GM19372 (cell line): ENCODE measurements at regions not wholly inside any gene's neighbourhood (a gene's known extent, or its start where the extent isn't known, plus 50 kb on each side); places are given as distances from the start of the nearest gene placed in this dataset.

Experiments
- ATAC-seq: cut with Tn5 transposase; IDR thresholded peaks from one replicate; pipeline ENCODE4 v1.9.1; 2021; ENCODE audit warnings: mild to moderate bottlenecking, low read depth, moderate library complexity; ENCODE audit not compliant: unreplicated experiment

DNA sequence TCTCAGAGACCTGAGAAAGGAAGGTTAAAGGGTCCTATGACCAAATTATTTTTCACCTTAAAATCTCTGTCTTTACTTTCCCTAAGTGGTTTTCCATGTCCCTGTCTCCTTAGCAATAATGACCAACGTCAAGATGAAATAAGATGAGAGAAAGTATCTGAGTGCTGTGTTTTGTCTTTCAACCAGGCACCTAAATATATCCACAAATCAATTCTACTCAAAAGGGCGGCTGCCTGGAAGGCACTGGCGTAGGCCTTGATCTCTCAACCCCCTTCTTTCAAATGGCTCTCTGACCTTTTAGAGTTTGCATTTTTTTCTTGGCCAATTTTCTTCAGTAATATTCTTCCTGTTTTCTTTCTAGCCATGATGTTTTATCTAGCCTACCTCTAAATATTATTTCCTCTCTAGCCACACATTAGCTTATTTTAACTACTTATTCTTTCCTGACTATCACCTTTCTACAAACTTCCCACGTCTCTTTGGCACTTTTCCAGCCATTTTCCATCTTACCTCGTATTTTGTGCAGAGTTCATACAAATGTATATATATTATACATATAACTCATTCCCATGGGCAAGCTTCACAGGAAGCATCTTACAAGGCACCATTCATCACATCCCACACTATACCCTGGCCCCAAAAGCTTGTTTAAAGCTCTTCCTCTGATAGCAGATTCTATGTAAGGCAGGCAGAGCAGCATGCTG, 204.5 kb downstream of the SNX18 start:
- ATAC-seq, result no peak

GRCh38 chr5:54721116-54721515, 203.6 kb downstream of the SNX18 start:
- no peak for ATAC-seq

- no peak for ATAC-seq
Observed at GRCh38 chr5:54720341-54720740, 202.8 kb downstream of the SNX18 start.

- no peak for ATAC-seq
Observed at GRCh38 chr5:54719384-54720283, 202.1 kb downstream of the SNX18 start.

DNA sequence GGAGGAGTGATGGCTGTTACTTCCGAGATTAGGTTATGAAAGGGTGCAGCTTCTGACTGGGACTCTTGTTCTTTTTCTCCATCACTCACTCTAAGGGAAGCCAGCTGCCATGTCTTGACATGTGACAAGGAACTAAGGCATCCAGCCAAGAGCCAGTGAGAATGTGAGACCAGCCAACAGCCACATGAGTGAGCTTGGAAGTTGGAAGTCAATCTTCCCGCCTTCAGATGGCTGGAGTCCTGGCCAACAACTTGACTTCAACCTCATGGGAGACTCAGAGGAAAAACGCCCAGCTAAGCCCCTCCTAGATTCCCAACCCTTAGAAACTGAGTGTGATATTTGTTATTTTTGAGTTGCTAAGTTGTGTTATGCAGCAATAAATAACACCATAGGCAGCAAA, 201.1 kb downstream of the SNX18 start:
- no peak for ATAC-seq

GRCh38 chr5:54717870-54718269, 200.3 kb downstream of the SNX18 start:
- peak; percentile 73 for ATAC-seq

DNA sequence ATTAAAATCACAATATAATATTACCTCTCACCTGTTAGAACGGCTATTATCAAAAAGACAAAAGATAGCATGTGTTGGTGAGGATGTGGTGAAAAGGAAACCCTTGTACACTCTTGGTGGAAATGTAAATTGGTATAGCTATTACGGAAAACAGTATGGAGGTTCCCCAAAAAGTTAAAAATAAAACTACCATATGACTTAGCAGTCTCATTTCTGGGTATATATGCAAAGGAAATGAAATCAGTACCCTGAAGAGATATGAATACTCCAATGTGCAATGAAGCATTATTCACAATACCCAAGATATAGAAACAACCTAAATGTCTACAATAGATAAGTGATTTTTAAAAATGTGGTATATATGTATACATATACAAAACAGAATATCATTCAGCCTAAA, 199.9 kb downstream of the SNX18 start:
- ATAC-seq, result no peak

GRCh38 chr5:54713923-54714581, 196.5 kb downstream of the SNX18 start:
- no peak for ATAC-seq

GRCh38 chr5:54709096-54709495, 191.5 kb downstream of the SNX18 start:
- ATAC-seq, result no peak

DNA sequence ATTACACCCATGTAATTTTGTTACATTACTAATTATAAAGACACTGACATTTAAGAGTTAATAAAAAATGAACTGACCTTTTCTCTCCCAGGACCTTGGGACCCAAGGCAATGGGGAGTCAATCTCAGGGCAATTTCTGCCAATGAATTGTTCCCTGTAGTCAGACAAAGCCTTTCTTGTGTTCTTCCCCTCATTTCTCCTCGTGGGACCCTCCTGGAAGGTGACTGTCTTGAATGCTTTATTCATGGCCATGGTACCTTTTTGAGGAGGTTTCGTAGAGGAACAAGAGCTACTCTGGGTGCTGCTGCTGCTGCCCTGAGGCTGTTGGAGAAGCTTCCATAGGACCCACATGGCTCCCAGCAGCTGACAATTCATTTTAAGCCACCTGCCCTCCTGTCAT, 190.3 kb downstream of the SNX18 start:
- ATAC-seq, result no peak

DNA sequence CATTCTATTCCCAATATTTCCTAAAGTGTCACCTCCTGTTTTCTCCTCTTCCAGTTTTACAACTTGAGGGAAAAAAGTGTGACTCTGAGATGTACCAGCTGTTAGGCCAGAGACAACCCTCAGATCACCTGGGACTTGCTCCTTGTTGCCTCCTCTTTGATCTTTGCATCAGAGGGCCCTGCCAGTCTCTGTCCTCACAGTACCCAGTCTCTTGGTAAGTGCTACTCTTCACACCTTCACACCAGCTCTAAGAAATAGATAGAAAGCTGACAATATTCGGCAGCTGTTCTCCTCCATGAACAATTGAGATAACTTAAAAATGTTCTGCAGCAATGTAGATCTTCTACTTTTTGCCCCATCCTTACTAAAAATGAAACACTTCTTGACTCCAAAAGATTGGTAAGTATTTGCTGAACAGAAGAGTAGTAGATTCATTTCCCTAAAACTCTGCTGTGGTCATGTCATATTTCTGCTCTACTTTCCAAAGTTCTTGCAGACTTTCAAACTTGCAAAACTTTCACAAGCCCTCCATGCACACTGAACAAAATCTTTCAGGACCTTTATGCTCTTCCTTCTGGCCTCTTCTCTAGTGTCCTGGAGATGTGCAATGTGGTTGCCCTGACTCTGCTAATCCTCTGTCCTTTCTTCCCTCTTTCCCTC, 188.6 kb downstream of the SNX18 start:
- ATAC-seq, result no peak

DNA sequence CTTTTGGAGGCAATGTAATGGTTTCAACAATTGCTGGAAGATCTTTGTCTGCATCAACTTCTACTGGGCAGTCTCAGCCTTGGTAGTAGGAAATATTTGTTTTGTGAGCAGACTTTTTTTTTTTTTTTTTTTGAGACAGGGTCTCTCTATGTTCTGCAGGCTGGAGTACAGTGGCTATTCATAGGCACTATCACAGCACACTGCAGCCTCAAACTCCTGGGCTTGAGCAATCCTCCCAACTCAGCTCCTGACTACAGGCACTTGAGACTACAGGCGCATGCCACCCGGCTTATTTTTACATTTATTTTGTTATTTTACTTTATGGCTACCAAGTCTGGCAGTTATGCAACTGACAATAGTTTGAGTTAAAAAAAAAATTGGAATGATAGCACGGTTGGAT, 187.3 kb downstream of the SNX18 start:
- no peak for ATAC-seq

DNA sequence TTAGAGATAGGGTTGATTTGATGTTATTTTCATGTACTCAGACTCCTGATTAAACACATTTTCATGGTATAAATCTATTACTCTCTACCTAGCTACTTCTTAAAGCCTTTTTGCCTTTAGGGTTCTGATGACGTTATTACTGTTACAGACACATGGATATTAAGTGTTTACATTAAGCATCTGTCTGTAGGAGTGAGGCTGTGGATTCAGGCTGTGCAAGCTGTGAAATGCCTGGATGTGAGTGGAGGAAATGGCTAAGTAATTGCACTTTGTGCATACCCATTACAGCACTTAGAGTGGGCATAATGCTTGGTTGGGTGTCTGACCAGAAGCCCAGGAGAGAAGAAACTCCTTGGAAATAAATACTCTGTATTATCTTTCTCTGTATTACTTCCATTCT, 186.8 kb downstream of the SNX18 start:
- ATAC-seq, result no peak

GRCh38 chr5:54703565-54704255, 186.2 kb downstream of the SNX18 start:
- ATAC-seq, result no peak

DNA sequence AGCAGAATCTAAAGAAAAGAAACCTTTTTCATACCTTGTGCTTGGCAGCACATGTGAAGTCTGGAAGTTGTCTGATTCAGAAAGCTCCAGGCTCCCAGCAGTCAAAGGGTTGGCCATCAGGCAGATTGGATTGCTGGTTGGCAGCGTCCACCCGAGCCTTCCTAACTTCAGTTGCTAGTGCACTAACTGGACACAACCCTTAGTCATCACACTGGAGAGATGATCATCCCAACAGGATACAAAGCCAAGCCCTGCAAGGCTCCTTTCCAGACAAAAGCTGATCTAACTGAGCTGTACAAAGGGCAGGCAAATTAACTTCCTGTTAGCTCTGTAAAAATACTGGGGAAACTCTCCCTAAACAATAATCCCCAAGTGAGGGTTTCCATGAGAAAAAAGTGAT, 185.6 kb downstream of the SNX18 start:
- ATAC-seq, result no peak

DNA sequence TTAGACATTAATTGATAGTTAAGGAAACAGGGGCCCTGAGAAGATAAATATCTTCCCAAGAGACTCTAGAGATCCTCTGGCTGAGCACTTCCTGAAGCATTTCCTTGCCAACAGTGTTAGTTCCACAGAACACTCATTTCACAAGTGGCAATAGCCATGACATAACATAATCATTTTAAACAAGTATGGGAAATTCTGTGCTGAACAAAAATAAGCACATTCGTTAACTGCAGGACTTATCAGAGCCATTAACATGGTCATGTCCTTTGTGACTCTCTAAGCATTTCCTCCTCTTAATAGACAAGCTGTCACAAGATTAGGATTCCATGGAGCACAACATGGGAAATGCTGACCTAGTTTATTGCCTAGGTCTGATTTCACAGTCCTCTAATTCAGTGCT, 184.9 kb downstream of the SNX18 start:
- no peak for ATAC-seq

DNA sequence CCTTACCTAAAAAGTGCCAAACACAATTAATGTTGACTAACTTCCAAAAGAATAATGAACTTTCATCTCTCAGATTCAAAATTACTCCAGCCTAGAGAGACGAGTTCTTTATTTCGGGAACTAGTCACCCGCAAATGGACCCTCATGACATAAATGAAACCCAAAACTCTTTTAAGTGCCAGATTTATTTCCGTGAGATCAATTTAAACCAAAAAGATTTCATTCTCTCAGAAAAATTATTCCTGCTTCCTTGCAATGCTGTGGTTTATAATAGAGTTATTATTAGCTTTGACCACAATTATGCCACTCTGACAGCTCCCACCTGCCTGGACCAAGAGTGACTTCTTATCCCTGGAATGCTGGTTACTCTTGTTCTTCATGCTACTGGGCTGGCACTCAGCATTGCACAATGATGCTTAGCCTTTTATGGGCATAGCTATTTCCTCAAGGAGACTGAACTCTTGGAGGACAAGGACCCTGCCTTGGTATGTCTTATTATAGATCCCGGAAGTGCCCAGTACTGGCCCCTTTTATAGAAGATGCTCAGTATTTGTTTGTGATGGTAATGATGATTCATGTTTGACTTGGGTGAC, 183.5 kb downstream of the SNX18 start:
- no peak for ATAC-seq

DNA sequence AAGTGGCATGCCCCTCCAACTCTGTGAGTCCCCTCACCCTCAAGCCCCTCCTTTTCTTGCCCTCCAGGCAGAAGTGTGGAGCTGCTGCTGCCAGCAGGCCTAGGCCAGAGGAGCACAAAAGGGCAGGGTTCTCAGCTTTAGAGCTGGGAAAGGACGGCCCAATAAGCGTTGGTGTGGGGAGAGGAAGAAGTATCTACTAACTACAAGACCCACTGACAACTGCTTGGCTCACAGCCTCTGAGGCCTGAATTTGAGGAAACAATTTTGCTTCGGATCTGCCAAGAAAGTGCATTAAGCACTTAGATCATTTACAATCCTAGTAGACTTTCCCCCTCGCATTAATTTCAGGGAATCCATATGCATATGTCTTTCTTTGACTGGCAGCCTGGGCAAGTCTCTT, 179.4 kb downstream of the SNX18 start:
- ATAC-seq, result no peak

GRCh38 chr5:54696346-54696745, 178.8 kb downstream of the SNX18 start:
- no peak for ATAC-seq
